ENCODE measurements at regions not wholly inside any gene's neighbourhood (a gene's known extent, or its start where the extent isn't known, plus 50 kb on each side); places are given as distances from the start of the nearest gene placed in this dataset.

DNA sequence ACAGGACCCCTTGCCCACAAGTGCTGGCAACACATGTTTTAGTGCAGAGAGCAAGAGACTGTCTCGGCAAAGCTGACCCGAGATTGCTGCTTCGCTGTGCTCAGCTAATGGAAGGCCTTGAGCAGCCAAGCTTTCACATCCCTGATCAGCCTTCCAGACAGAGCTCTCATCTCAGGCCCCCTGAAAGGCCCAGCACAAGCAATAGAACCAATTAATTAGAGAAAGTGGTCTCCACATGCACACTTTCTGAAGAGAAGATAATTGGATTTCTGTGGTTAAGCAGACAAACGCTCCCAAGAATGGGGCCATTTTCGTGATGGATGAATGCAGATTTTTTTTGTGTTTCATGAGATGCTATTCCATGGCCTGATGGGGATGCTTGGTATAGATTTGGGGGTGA, 174.9 kb downstream of the NSG2 start:
- TF ChIP-seq CTCF (IDR thresholded peaks at IDR 0.05) (no peak), EP300 (IDR thresholded peaks at IDR 0.05) (no peak), POLR2A (IDR thresholded peaks at IDR 0.05) (no peak)
